Hepatic stellate cell (primary cell): ENCODE measurements at regions not wholly inside any gene's neighbourhood (a gene's known extent, or its start where the extent isn't known, plus 50 kb on each side); places are given as distances from the start of the nearest gene placed in this dataset.
"Not testable (repeated sequence)": the region's sequence is repeated elsewhere in the genome, so short reads cannot be mapped to it uniquely, and the experiment has no call there.

Experiments
- DNase-seq: peaks from one replicate; pipeline ENCODE4 v3.0.0; 2011; ENCODE audit warnings: low spot score

- not testable (repeated sequence) for DNase-seq
These were observed 61.2 kb upstream of the ZNF322 start for GRCh38 chr6:26720663-26721218.

- not testable (repeated sequence) for DNase-seq
These were observed 70.6 kb upstream of the ZNF322 start for GRCh38 chr6:26730019-26730766.

GRCh38 chr6:26734776-26735472 lies 75.4 kb upstream of the ZNF322 start:
- DNase-seq, result not testable (repeated sequence)

DNA sequence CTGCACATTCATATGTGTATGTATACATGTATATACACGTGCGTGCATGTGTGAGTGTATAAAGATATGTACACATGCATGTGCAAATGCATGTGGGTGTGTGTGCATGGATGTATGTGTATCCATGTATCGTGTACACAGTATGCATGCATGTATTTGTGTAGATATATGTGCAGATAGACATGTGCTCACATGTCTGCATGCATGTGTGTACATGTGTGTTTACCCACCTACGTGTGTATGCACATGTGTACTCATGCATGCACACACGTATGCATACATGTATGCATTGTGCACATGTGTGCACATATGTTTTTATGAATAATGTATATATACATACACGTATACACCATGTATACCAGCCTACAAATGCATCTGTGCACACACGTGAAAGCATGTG lies 80.3 kb upstream of the ZNF322 start:
- no peak for DNase-seq

DNA sequence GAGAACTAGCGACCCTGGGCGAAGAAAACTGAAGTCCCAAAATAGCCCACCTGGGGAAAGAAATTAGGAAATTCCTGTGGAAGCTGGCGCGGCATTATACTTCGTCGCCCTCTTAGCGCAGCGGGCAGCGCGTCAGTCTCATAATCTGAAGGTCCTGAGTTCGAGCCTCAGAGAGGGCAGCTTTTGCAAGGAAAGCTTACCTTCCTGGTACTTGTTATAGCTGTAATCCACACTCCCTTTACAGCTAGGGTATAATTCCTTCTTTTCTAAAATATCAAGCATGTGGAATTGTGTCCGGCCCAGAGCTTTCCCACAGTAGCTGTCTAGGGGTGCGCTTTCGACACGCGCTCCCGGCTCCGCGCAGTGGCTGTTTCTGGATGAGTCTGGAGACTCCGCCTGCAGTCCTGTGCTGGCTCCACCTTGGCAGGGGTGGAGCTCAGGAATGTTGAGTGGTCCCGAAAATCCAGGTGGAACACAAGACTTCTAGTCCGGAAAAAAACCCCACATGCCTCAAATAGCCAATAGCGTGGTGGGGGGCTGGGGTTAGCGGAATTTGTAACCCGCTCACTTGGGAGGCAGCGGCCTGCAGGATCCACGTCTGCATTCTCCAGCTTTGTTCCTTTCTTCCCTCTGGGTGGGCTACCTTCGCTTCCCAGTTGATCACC lies 83.7 kb upstream of the ZNF322 start:
- DNase-seq, result peak; percentile 9

GRCh38 chr6:26743941-26744699 lies 84.6 kb upstream of the ZNF322 start:
- no peak for DNase-seq

DNA sequence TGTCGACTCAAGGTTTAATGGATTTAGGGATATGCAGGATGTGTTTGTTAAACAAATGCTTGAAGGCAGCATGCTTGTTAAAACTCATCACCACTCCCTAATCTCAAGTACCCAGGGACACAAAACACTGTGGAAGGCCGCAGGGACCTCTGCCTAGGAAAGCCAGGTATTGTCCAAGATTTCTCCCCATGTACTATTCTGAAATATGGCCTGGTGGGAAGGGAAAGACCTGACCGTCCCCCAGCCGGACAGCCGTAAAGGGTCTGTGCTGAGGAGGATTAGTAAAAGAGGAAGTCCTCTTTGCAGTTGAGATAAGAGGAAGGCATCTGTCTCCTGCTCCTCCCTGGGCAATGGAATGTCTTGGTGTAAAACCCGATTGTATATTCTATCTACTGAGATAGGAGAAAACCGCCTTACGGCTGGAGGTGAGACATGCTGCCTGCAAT lies 85.3 kb upstream of the ZNF322 start:
- not testable (repeated sequence) for DNase-seq

DNA sequence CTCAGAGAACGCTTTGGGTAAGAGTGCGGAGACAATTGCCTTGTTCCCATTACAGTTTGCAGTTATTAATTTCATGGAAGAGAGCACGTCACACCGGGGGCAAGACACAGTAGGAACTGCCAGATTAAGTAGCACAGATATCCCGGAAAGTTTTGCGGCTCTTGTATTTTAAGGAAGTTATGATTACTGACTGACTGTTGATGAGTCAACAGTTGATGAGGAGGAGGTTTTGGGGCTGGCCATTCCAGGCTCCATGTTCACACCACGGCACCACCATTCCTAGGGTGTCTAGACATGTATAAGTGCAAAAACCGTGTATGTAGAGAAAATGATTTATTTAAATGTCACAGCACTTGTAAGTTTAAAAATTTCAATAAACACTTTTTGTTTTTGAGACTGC lies 86.4 kb upstream of the ZNF322 start:
- not testable (repeated sequence) for DNase-seq

DNA sequence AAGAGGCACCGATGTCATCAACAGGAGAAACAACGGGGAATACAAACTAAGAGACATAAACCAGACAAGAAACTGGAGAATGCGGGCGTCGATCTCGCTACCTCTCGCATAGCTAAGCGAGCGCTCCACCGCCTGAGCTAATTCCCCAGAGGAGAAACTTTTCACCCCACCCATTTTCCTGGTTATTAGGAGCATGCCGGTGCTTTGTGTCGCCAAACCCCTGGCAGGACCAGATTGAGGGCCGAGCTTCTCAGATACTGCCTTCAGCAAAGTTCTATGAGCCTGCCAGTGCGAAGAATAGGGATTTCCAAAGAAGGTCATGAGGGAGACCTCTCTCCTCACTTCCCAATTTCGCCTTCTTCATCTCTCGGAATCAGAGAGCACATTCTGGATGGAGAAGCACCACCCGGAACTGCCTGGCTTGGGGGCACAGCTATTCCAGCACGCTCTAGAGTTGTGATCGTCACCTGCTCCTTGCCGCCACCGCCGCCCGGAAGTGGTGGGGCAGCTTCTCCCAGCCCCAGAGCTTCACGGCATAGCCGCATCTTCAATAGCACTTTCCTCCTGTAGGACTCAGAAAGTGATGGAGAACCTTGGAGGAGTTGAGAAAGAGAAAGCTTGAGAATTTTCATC lies 89.7 kb upstream of the ZNF322 start:
- not testable (repeated sequence) for DNase-seq

- DNase-seq, result not testable (repeated sequence)
These were observed 90.2 kb upstream of the ZNF322 start for GRCh38 chr6:26749759-26750126.

DNA sequence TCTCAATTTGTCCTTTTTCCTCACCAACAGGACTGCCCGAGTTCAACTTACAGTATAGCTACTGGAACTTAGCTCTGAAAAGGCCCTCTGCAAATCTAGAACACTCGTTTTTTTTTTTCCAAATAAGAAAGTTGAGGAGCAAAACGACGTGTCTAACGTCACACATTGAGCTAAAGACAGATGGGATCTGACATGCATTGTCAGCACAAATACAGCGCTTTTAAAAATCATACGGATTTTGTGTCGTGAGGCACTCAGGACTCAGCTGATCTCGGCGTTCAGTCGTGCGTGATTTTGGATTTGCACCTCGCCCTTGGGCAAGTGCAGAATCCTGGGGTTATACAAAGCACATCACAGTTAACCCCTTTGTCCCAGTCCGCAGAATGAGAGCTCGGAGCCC lies 94.7 kb upstream of the ZNF322 start:
- DNase-seq, result no peak

DNA sequence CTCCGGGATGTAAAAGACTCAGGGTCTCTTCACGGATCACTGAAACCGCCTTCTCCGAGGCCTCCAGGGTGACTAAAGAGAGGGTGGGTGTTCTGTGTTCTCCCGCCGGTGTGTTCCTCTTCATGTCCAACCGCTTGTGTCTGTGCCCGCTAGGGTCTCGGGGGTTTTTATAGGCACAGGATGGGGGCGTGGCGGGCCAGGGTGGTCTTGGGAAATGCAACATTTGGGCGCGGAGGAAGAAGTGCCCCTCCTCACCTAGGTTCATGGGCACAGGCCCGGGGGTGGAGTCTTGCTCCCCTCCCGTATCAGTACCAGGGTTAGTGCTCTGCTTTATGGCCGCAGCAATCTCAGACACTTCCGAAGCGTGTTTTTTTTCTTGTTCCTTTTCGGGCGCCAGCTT lies 95.3 kb upstream of the ZNF322 start:
- not testable (repeated sequence) for DNase-seq

DNA sequence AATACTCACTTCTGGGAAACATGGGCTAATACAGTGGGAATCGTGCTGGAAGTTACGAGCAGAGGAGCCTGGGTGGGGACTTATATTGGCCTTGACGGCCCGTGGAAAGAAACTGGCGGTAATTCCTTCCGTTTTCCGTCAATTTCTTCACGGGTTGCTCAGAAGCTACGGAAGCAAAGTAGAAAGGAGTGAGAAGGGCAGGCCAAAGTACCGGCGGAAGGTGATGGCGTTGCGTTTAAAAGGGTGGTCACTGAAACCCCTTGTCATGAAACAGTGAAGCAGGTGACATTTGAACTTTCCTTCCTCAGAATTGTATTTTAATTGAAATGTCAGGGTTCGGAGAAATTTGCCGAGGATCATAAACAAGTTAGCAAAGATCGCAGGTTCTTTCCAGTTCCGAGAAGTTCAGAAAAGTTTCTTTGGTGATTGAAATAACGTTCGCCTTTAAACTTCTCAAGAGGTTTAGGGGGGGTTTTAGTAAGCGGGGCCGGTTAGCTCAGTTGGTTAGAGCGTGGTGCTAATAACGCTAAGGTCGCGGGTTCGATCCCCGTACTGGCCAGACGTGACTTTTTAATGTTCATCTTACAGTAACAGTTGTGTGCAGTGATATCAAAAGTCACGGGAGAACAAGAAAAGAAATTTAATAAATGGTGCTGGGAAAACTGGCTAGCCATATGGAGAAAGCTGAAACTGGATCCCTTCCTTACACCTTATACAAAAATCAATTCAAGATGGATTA lies 96.7 kb upstream of the ZNF322 start:
- not testable (repeated sequence) for DNase-seq

GRCh38 chr6:26766203-26766902 lies 106.8 kb upstream of the ZNF322 start:
- DNase-seq, result not testable (repeated sequence)

DNA sequence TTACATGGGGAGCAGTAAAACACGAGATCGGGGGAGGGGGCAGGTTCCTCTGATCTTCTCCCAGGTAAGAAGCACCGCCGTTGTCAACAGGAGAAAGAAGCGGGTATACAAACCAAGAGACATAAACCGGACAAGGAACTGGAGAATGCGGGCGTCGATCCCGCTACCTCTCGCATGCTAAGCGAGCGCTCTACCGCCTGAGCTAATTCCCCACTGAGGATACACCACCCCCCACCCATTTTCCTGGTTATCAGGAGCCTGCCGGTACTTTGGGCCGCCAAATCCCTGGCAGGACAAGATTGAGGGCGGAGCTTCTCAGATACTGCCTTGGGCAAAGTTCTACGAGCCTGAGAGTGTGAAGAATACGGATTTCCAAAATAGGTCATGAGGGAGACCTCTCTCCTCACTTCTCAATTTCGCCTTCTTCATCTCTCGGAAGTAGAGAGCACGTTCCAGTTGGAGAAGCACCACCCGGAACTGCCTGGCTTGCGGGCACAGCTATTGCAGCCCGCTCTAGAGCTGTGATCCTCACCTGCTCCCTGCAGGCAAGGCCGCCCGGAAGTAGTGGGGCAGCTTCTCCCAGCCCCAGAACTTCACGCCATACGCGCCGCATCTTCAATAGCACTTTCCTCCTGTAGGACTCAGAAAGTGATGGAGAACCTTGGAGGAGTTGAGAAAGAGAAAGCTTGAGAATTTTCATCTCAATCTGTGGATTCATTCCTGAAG lies 111.6 kb upstream of the ZNF322 start:
- not testable (repeated sequence) for DNase-seq

DNA sequence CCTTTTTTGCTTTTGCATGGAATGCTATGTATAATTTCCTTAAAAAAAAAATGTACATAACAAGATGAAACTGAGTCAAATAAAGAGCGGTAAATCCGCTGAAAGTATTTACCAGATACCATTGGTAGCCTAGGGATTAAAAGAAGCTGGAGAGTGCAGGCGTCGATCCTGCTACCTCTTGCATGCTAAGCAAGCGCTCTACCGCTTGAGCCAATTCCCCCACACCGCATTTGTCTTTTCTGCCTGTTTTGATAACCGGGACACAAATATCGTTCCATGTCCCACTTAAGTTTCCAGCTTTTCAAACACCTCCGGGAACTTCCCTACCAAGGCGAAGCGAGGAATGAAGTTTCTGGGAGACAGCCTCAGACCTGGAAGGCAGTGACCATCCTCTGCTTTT lies 113.9 kb upstream of the ZNF322 start:
- DNase-seq, result not testable (repeated sequence)

GRCh38 chr6:26780563-26780962 lies 121.0 kb upstream of the ZNF322 start:
- DNase-seq, result not testable (repeated sequence)

GRCh38 chr6:26795474-26796307 lies 136.1 kb upstream of the ZNF322 start:
- DNase-seq, result not testable (repeated sequence)
